ENCODE measurements at regions not wholly inside any gene's neighbourhood (a gene's known extent, or its start where the extent isn't known, plus 50 kb on each side); places are given as distances from the start of the nearest gene placed in this dataset.

GRCh38 chr2:35298493-35298892, 1057.1 kb upstream of the CRIM1 start:
- WGBS (ENCODE audit: insufficient coverage): 83% methylated on average over 2 of the region's 4 CpGs
- H3K9me3 Mint-ChIP-seq: peaks cover 0 to 7% (median 3%) of the 10 kb centered on the region in 7 donors
- H3K9ac ChIP-seq (ENCODE audit: insufficient read depth, low read length, poor library complexity, severe bottlenecking): no peak overlapping the region
- no peak overlapping the region for H3K4me3 ChIP-seq (replicated peaks in 1 of 3; ENCODE audit: low read depth in 2 of 3, low read length in 3 of 3)
- no peaks in the 10 kb centered on the region for H3K36me3 Mint-ChIP-seq
- no peaks in the 10 kb centered on the region for H3K4me1 Mint-ChIP-seq
- no peak overlapping the region for H3K4me2 ChIP-seq (replicated peaks; ENCODE audit: extremely low read depth, low read length, poor library complexity, severe bottlenecking)
- no peaks in the 10 kb centered on the region for H3K27me3 ChIP-seq (ENCODE audit: control insufficient read depth in 2 of 2, insufficient read depth in 2 of 2, low read length in 2 of 2)
- H3K27me3 Mint-ChIP-seq (ENCODE audit: low read depth in 3 of 3): no peaks in the 10 kb centered on the region
- no peaks in the 10 kb centered on the region for H4K20me1 ChIP-seq (ENCODE audit: insufficient read depth, low read length)
- H3K4me3 Mint-ChIP-seq: no peak overlapping the region
- no peak overlapping the region for H3K27ac Mint-ChIP-seq
- H3K9me3 ChIP-seq (replicated peaks in 1 of 2; ENCODE audit: control insufficient read depth in 1 of 2, insufficient read depth in 1 of 2, low read length in 2 of 2): no peaks in the 10 kb centered on the region
- no peak overlapping the region for H2AFZ ChIP-seq (ENCODE audit: insufficient read depth, low read depth, low read length, poor library complexity, severe bottlenecking)
- H3K36me3 ChIP-seq (replicated peaks in 1 of 2; ENCODE audit: control insufficient read depth in 1 of 2, insufficient read depth in 2 of 2, low read length in 2 of 2): no peaks in the 10 kb centered on the region
- intact Hi-C loops (cut with micrococcal nuclease): no loop called here
- TF ChIP-seq CTCF (IDR thresholded peaks at IDR 0.05): no peak
- no peaks in the 10 kb centered on the region for H3K79me2 ChIP-seq (ENCODE audit: insufficient read depth, low read length)
- no peak overlapping the region for H3K27ac ChIP-seq (ENCODE audit: low read depth in 1 of 2, low read length in 2 of 2)
- no peak for DNase-seq
- H3K4me1 ChIP-seq (ENCODE audit: control insufficient read depth in 1 of 2, insufficient read depth in 2 of 2, low read length in 2 of 2): no peaks in the 10 kb centered on the region

GRCh38 chr2:35297403-35297802, 1058.2 kb upstream of the CRIM1 start:
- Mint-ChIP-seq H3K36me3 (no peaks in the 10 kb centered on the region), H3K4me3 (no peak overlapping the region), H3K9me3 (peaks cover 0 to 7% (median 3%) of the 10 kb centered on the region in 7 donors), H3K4me1 (no peaks in the 10 kb centered on the region), H3K27me3 (ENCODE audit: low read depth in 3 of 3) (no peaks in the 10 kb centered on the region), H3K27ac (no peak overlapping the region)
- H3K4me1 ChIP-seq (ENCODE audit: control insufficient read depth in 1 of 2, insufficient read depth in 2 of 2, low read length in 2 of 2): no peaks in the 10 kb centered on the region
- H3K79me2 ChIP-seq (ENCODE audit: insufficient read depth, low read length): no peaks in the 10 kb centered on the region
- intact Hi-C loops (cut with micrococcal nuclease): no loop called here
- no peak overlapping the region for H2AFZ ChIP-seq (ENCODE audit: insufficient read depth, low read depth, low read length, poor library complexity, severe bottlenecking)
- no peaks in the 10 kb centered on the region for H3K27me3 ChIP-seq (ENCODE audit: control insufficient read depth in 2 of 2, insufficient read depth in 2 of 2, low read length in 2 of 2)
- no peak overlapping the region for H3K9ac ChIP-seq (ENCODE audit: insufficient read depth, low read length, poor library complexity, severe bottlenecking)
- no peak for DNase-seq
- H4K20me1 ChIP-seq (ENCODE audit: insufficient read depth, low read length): no peaks in the 10 kb centered on the region
- no peaks in the 10 kb centered on the region for H3K36me3 ChIP-seq (replicated peaks in 1 of 2; ENCODE audit: control insufficient read depth in 1 of 2, insufficient read depth in 2 of 2, low read length in 2 of 2)
- H3K27ac ChIP-seq (ENCODE audit: low read depth in 1 of 2, low read length in 2 of 2): no peak overlapping the region
- TF ChIP-seq CTCF (IDR thresholded peaks at IDR 0.05): no peak
- H3K4me3 ChIP-seq (replicated peaks in 1 of 3; ENCODE audit: low read depth in 2 of 3, low read length in 3 of 3): no peak overlapping the region
- H3K4me2 ChIP-seq (replicated peaks; ENCODE audit: extremely low read depth, low read length, poor library complexity, severe bottlenecking): no peak overlapping the region
- peaks cover 0 to 7% of the 10 kb centered on the region in 2 donors for H3K9me3 ChIP-seq (replicated peaks in 1 of 2; ENCODE audit: control insufficient read depth in 1 of 2, insufficient read depth in 1 of 2, low read length in 2 of 2)
- 80% methylated on average over 1 of the region's 4 CpGs for WGBS (ENCODE audit: insufficient coverage)

All from CD14-positive monocyte (primary cell).